GM18517 (cell line): ENCODE measurements at regions not wholly inside any gene's neighbourhood (a gene's known extent, or its start where the extent isn't known, plus 50 kb on each side); places are given as distances from the start of the nearest gene placed in this dataset.

Experiments
- ATAC-seq: cut with Tn5 transposase; IDR thresholded peaks from one replicate; pipeline ENCODE4 v1.9.1; 2021; ENCODE audit warnings: mild to moderate bottlenecking, moderate library complexity; ENCODE audit not compliant: unreplicated experiment

GRCh38 chr3:124611520-124611919 lies 118.7 kb upstream of the UMPS start:
- ATAC-seq, result no peak

GRCh38 chr3:124615896-124616543 lies 114.2 kb upstream of the UMPS start:
- no peak for ATAC-seq

GRCh38 chr3:124617177-124617576 lies 113.1 kb upstream of the UMPS start:
- no peak for ATAC-seq

GRCh38 chr3:124619887-124620599 lies 110.2 kb upstream of the UMPS start:
- peak; percentile 68 for ATAC-seq

GRCh38 chr3:124620600-124621063 lies 109.6 kb upstream of the UMPS start:
- peak; percentile 52 for ATAC-seq

- ATAC-seq, result no peak
These were observed 108.8 kb upstream of the UMPS start for GRCh38 chr3:124621498-124621897.

- ATAC-seq, result no peak
These were observed 105.2 kb upstream of the UMPS start for GRCh38 chr3:124625074-124625473.

- no peak for ATAC-seq
These were observed 102.7 kb upstream of the UMPS start for GRCh38 chr3:124627501-124627908.

- ATAC-seq, result no peak
These were observed 101.4 kb upstream of the UMPS start for GRCh38 chr3:124628863-124629262.

GRCh38 chr3:124629497-124629896 lies 100.8 kb upstream of the UMPS start:
- ATAC-seq, result no peak

- no peak for ATAC-seq
These were observed 99.3 kb upstream of the UMPS start for GRCh38 chr3:124630960-124631359.

- ATAC-seq, result no peak
These were observed 98.5 kb upstream of the UMPS start for GRCh38 chr3:124631727-124632126.

- no peak for ATAC-seq
These were observed 97.6 kb upstream of the UMPS start for GRCh38 chr3:124632566-124633140.

GRCh38 chr3:124633524-124633923 lies 96.7 kb upstream of the UMPS start:
- no peak for ATAC-seq

GRCh38 chr3:124634210-124635168 lies 95.8 kb upstream of the UMPS start:
- ATAC-seq, result peak; percentile 68

- ATAC-seq, result peak; percentile 16
These were observed 95.1 kb upstream of the UMPS start for GRCh38 chr3:124635169-124635539.

- ATAC-seq, result no peak
These were observed 94.0 kb upstream of the UMPS start for GRCh38 chr3:124636101-124636862.

GRCh38 chr3:124636863-124637296 lies 93.4 kb upstream of the UMPS start:
- ATAC-seq, result no peak

- peak; percentile 47 for ATAC-seq
These were observed 90.6 kb upstream of the UMPS start for GRCh38 chr3:124639406-124640237.
